HG03558 (cell line): ENCODE measurements at regions not wholly inside any gene's neighbourhood (a gene's known extent, or its start where the extent isn't known, plus 50 kb on each side); places are given as distances from the start of the nearest gene placed in this dataset.

Source experiments
- ATAC-seq: cut with Tn5 transposase; IDR thresholded peaks from one replicate; pipeline ENCODE4 v1.9.1; 2021; ENCODE audit warnings: moderate number of reproducible peaks; ENCODE audit not compliant: unreplicated experiment; ENCODE audit errors: extremely low read depth

GRCh38 chr12:105823810-105824209, 314.9 kb downstream of the NUAK1 start:
- ATAC-seq = no peak

- no peak for ATAC-seq
These were observed 313.6 kb downstream of the NUAK1 start for GRCh38 chr12:105825141-105825540.

- ATAC-seq = no peak
These were observed 307.4 kb downstream of the NUAK1 start for GRCh38 chr12:105831372-105831771.

GRCh38 chr12:105832021-105832420, 306.7 kb downstream of the NUAK1 start:
- no peak for ATAC-seq

- ATAC-seq = no peak
These were observed 305.9 kb downstream of the NUAK1 start for GRCh38 chr12:105832806-105833205.

GRCh38 chr12:105834496-105834895, 304.3 kb downstream of the NUAK1 start:
- ATAC-seq = no peak

GRCh38 chr12:105835580-105836241, 303.0 kb downstream of the NUAK1 start:
- no peak for ATAC-seq

- no peak for ATAC-seq
These were observed 302.5 kb downstream of the NUAK1 start for GRCh38 chr12:105836242-105836622.

- ATAC-seq = no peak
These were observed 299.1 kb downstream of the NUAK1 start for GRCh38 chr12:105839629-105840127.

GRCh38 chr12:105840384-105840783, 298.4 kb downstream of the NUAK1 start:
- no peak for ATAC-seq

- no peak for ATAC-seq
These were observed 296.9 kb downstream of the NUAK1 start for GRCh38 chr12:105841840-105842239.

GRCh38 chr12:105843561-105843960, 295.2 kb downstream of the NUAK1 start:
- ATAC-seq = no peak

GRCh38 chr12:105843986-105844760, 294.6 kb downstream of the NUAK1 start:
- ATAC-seq = no peak

- ATAC-seq = no peak
These were observed 292.4 kb downstream of the NUAK1 start for GRCh38 chr12:105846331-105846730.

- no peak for ATAC-seq
These were observed 291.7 kb downstream of the NUAK1 start for GRCh38 chr12:105847068-105847467.

- no peak for ATAC-seq
These were observed 290.5 kb downstream of the NUAK1 start for GRCh38 chr12:105848286-105848685.

- no peak for ATAC-seq
These were observed 288.4 kb downstream of the NUAK1 start for GRCh38 chr12:105850103-105850968.

- no peak for ATAC-seq
These were observed 286.3 kb downstream of the NUAK1 start for GRCh38 chr12:105852496-105852895.

GRCh38 chr12:105852951-105853350, 285.8 kb downstream of the NUAK1 start:
- no peak for ATAC-seq

- ATAC-seq = no peak
These were observed 284.7 kb downstream of the NUAK1 start for GRCh38 chr12:105854071-105854470.
